ENCODE measurements at regions not wholly inside any gene's neighbourhood (a gene's known extent, or its start where the extent isn't known, plus 50 kb on each side); places are given as distances from the start of the nearest gene placed in this dataset.
"Not testable (repeated sequence)": the region's sequence is repeated elsewhere in the genome, so short reads cannot be mapped to it uniquely, and the experiment has no call there.

GRCh38 chr10:123380491-123381085 is 226.4 kb downstream of the BUB3 start:
- DNase-seq, result peak; percentile 2 to 13

- no peak for DNase-seq
Observed at GRCh38 chr10:123381224-123381623, 227.0 kb downstream of the BUB3 start.

- no peak for DNase-seq
Observed at GRCh38 chr10:123382491-123382890, 228.3 kb downstream of the BUB3 start.

- DNase-seq, result no peak
Observed at GRCh38 chr10:123385508-123386080, 231.4 kb downstream of the BUB3 start.

- DNase-seq, result no peak
Observed at GRCh38 chr10:123389520-123389919, 235.3 kb downstream of the BUB3 start.

- DNase-seq, result no peak
Observed at GRCh38 chr10:123390332-123390731, 236.1 kb downstream of the BUB3 start.

GRCh38 chr10:123390874-123391273 is 236.7 kb downstream of the BUB3 start:
- no peak for DNase-seq

GRCh38 chr10:123391275-123392028 is 237.2 kb downstream of the BUB3 start:
- DNase-seq, result no peak

GRCh38 chr10:123392182-123392963 is 238.2 kb downstream of the BUB3 start:
- no peak for DNase-seq

- DNase-seq, result no peak
Observed at GRCh38 chr10:123393170-123393569, 239.0 kb downstream of the BUB3 start.

GRCh38 chr10:123394382-123394781 is 240.2 kb downstream of the BUB3 start:
- no peak for DNase-seq

- not testable (repeated sequence) for DNase-seq
Observed at GRCh38 chr10:123395234-123395633, 241.0 kb downstream of the BUB3 start.

- DNase-seq, result no peak
Observed at GRCh38 chr10:123395906-123396305, 241.7 kb downstream of the BUB3 start.

- DNase-seq, result no peak
Observed at GRCh38 chr10:123398180-123398591, 244.0 kb downstream of the BUB3 start.

GRCh38 chr10:123398756-123399155 is 244.6 kb downstream of the BUB3 start:
- no peak for DNase-seq

- no peak for DNase-seq
Observed at GRCh38 chr10:123399276-123399839, 245.2 kb downstream of the BUB3 start.

- no peak for DNase-seq
Observed at GRCh38 chr10:123402021-123402420, 247.8 kb downstream of the BUB3 start.

GRCh38 chr10:123402656-123403055 is 248.5 kb downstream of the BUB3 start:
- no peak for DNase-seq

GRCh38 chr10:123404357-123404756 is 250.2 kb downstream of the BUB3 start:
- DNase-seq, result no peak

- DNase-seq, result no peak
Observed at GRCh38 chr10:123408660-123409059, 254.5 kb downstream of the BUB3 start.

GRCh38 chr10:123409426-123409825 is 255.2 kb downstream of the BUB3 start:
- no peak for DNase-seq

- no peak for DNase-seq
Observed at GRCh38 chr10:123409884-123410283, 255.7 kb downstream of the BUB3 start.

- DNase-seq, result no peak
Observed at GRCh38 chr10:123413353-123413752, 252.8 kb upstream of the GPR26 start.

Measured in AML-193 (cell line).